Breast epithelium (tissue), 4 donors: ENCODE measurements at regions not wholly inside any gene's neighbourhood (a gene's known extent, or its start where the extent isn't known, plus 50 kb on each side); places are given as distances from the start of the nearest gene placed in this dataset.
A peak's percentile ranks its signal among the peaks of the same experiment; 100 is the strongest.

Source experiments
- DNase-seq, 2 donors: peaks; one replicate each; pipeline ENCODE4 v3.0.0-alpha.2; 2019; ENCODE audit warnings: low spot score in 2 of 2
- H3K27ac ChIP-seq, 2 donors: fragments of 200-600 bp; sonication (generic) in 1 of 2; one replicate each; pipeline ENCODE4 v1.5.1; 2016 to 2019; ENCODE audit warnings: mild to moderate bottlenecking in 1 of 2
- H3K27me3 ChIP-seq, 2 donors: fragments of 200-600 bp; sonication (generic) in 1 of 2; one replicate each; pipeline versions ENCODE4 v1.5.1 to v1.6.0; 2017 to 2019; ENCODE audit warnings: control low read depth in 1 of 2, mild to moderate bottlenecking in 1 of 2
- H3K36me3 ChIP-seq: fragments of 200-600 bp; one replicate; pipeline ENCODE4 v1.5.1; 2019
- H3K4me1 ChIP-seq, 2 donors: fragments of 200-600 bp; sonication (generic); one replicate each; pipeline ENCODE4 v1.5.1; 2016 to 2019; ENCODE audit warnings: control low read depth in 1 of 2
- H3K4me3 ChIP-seq, 3 donors: fragments of 200-600 bp; sonication (generic); 1 replicate in 2 of 3; 2 replicates in 1 of 3; pipeline ENCODE4 v1.5.1; 2016 to 2019; ENCODE audit warnings: mild to moderate bottlenecking in 3 of 3, moderate library complexity in 2 of 3
- H3K9me3 ChIP-seq, 2 donors: fragments of 200-600 bp; sonication (generic) in 1 of 2; one replicate each; pipeline ENCODE4 v1.5.1; 2016 to 2019; ENCODE audit warnings: control low read depth in 1 of 2
- CTCF ChIP-seq, 3 donors: fragments of 450-650 bp; IDR thresholded peaks; one replicate each; pipeline ENCODE4 v1.5.1; 2016 to 2017; ENCODE audit warnings: antibody characterized with exemption in 3 of 3, mild to moderate bottlenecking in 3 of 3, moderate library complexity in 3 of 3
- POLR2A ChIP-seq: fragments of 450-650 bp; IDR thresholded peaks from one replicate; pipeline ENCODE4 v1.6.1; 2016; ENCODE audit warnings: antibody characterized with exemption, mild to moderate bottlenecking, moderate library complexity
- POLR2AphosphoS5 ChIP-seq, 3 donors: sonication (generic); formaldehyde crosslinking; IDR thresholded peaks; one replicate each; pipeline ENCODE4 v1.6.1; 2017; ENCODE audit warnings: antibody characterized with exemption in 3 of 3
- intact Hi-C: fragments of 100-400 bp; cut with DNase I; formaldehyde crosslinking; loops from one replicate; pipeline ENCODE4 v1.15.1; 2023; ENCODE audit warnings: low total_unique reads

- TF ChIP-seq CTCF (IDR thresholded peaks at IDR 0.05) (no peak), POLR2A (no peak), POLR2AphosphoS5 (IDR thresholded peaks at IDR 0.05) (no peak)
- H3K4me1 ChIP-seq = no peaks in the 10 kb centered on the region
- H3K36me3 ChIP-seq = no peaks in the 10 kb centered on the region
- H3K27me3 ChIP-seq = no peaks in the 10 kb centered on the region
- H3K4me3 ChIP-seq = peak overlapping the region in 1 of 3 donors; percentile 11
- H3K9me3 ChIP-seq = no peaks in the 10 kb centered on the region
- DNase-seq = no peak
- H3K27ac ChIP-seq = no peak overlapping the region
- intact Hi-C loops = no loop called here
Measured at GRCh38 chr2:190119923-190120590, 57.5 kb upstream of the MSTN start.

- H3K4me1 ChIP-seq = no peaks in the 10 kb centered on the region
- no peak overlapping the region for H3K27ac ChIP-seq
- TF ChIP-seq CTCF (IDR thresholded peaks at IDR 0.05) (no peak), POLR2AphosphoS5 (IDR thresholded peaks at IDR 0.05) (no peak), POLR2A (no peak)
- no peaks in the 10 kb centered on the region for H3K9me3 ChIP-seq
- DNase-seq = no peak
- intact Hi-C loops = no loop called here
- H3K4me3 ChIP-seq = no peak overlapping the region
- no peaks in the 10 kb centered on the region for H3K27me3 ChIP-seq
- H3K36me3 ChIP-seq = no peaks in the 10 kb centered on the region
Measured at GRCh38 chr2:190119257-190119656, 56.7 kb upstream of the MSTN start.

GRCh38 chr2:190117305-190117704 is 54.8 kb upstream of the MSTN start:
- H3K27me3 ChIP-seq = no peaks in the 10 kb centered on the region

GRCh38 chr2:190113000-190113399 is 50.5 kb upstream of the MSTN start:
- Histone ChIP-seq H3K27ac (no peak overlapping the region), H3K36me3 (no peaks in the 10 kb centered on the region), H3K4me1 (no peaks in the 10 kb centered on the region), H3K27me3 (no peaks in the 10 kb centered on the region), H3K9me3 (no peaks in the 10 kb centered on the region), H3K4me3 (no peak overlapping the region)
- TF ChIP-seq CTCF (IDR thresholded peaks at IDR 0.05) (no peak), POLR2AphosphoS5 (IDR thresholded peaks at IDR 0.05) (no peak), POLR2A (no peak)
- no peak for DNase-seq
- intact Hi-C loops = loop anchor here (5.0 kb wide), 1 partner anchor 74 kb away; no protein-coding TSS in a partner anchor

More at GRCh38 chr2:190117305-190117704, 54.8 kb upstream of the MSTN start:
- no peaks in the 10 kb centered on the region for H3K9me3 ChIP-seq
- H3K4me3 ChIP-seq = no peak overlapping the region
- no peak overlapping the region for H3K27ac ChIP-seq
- H3K4me1 ChIP-seq = no peaks in the 10 kb centered on the region
- no peaks in the 10 kb centered on the region for H3K36me3 ChIP-seq
- DNase-seq = no peak
- TF ChIP-seq POLR2AphosphoS5 (IDR thresholded peaks at IDR 0.05) (no peak), CTCF (IDR thresholded peaks at IDR 0.05) (no peak), POLR2A (no peak)
- intact Hi-C loops = no loop called here
